ENCODE measurements at regions not wholly inside any gene's neighbourhood (a gene's known extent, or its start where the extent isn't known, plus 50 kb on each side); places are given as distances from the start of the nearest gene placed in this dataset.

GRCh38 chr14:100432652-100433427 lies 109.7 kb downstream of the SLC25A47 start:
- no peaks in the 10 kb centered on the region for H3K4me1 ChIP-seq (ENCODE audit: control insufficient read depth, low read length)
- no peaks in the 10 kb centered on the region for H3K36me3 ChIP-seq (ENCODE audit: control insufficient read depth, low read length)
- no peak overlapping the region for H3K27ac ChIP-seq (ENCODE audit: low read depth, low read length)
- no peaks in the 10 kb centered on the region for H3K9me3 ChIP-seq (ENCODE audit: control insufficient read depth, insufficient read depth, low read length)
- H3F3A ChIP-seq (ENCODE audit: control insufficient read depth, insufficient read depth), result no peaks in the 10 kb centered on the region
- no peaks in the 10 kb centered on the region for H3K79me2 ChIP-seq (ENCODE audit: control insufficient read depth, low read length)
- H3K27me3 ChIP-seq (ENCODE audit: control insufficient read depth, low read length), result no peaks in the 10 kb centered on the region; the same call in 1 of the 2 replicates
- no peak overlapping the region for H3K4me3 ChIP-seq (ENCODE audit: low read length)
- H4K20me1 ChIP-seq (ENCODE audit: control insufficient read depth, insufficient read depth, low read depth, low read length), result no peaks in the 10 kb centered on the region
- TF ChIP-seq, protein P1, sequence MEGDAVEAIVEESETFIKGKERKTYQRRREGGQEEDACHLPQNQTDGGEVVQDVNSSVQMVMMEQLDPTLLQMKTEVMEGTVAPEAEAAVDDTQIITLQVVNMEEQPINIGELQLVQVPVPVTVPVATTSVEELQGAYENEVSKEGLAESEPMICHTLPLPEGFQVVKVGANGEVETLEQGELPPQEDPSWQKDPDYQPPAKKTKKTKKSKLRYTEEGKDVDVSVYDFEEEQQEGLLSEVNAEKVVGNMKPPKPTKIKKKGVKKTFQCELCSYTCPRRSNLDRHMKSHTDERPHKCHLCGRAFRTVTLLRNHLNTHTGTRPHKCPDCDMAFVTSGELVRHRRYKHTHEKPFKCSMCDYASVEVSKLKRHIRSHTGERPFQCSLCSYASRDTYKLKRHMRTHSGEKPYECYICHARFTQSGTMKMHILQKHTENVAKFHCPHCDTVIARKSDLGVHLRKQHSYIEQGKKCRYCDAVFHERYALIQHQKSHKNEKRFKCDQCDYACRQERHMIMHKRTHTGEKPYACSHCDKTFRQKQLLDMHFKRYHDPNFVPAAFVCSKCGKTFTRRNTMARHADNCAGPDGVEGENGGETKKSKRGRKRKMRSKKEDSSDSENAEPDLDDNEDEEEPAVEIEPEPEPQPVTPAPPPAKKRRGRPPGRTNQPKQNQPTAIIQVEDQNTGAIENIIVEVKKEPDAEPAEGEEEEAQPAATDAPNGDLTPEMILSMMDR (IDR thresholded peaks at IDR 0.05; ENCODE audit: low read depth, low read length, poor library complexity, severe bottlenecking), result no peak
- no peak for TF ChIP-seq EZH2phosphoT487 (IDR thresholded peaks at IDR 0.05; ENCODE audit: borderline replicate concordance, low read length)
- H3K9me2 ChIP-seq (replicated peaks; ENCODE audit: control insufficient read depth, low read length), result no peaks in the 10 kb centered on the region
- no peak overlapping the region for H3K4me2 ChIP-seq (ENCODE audit: low read length)

- Histone ChIP-seq H3K4me3 (ENCODE audit: low read length) (no peak overlapping the region), H3K9me2 (replicated peaks; ENCODE audit: control insufficient read depth, low read length) (no peaks in the 10 kb centered on the region), H3F3A (ENCODE audit: control insufficient read depth, insufficient read depth) (no peaks in the 10 kb centered on the region), H3K27ac (ENCODE audit: low read depth, low read length) (no peak overlapping the region), H4K20me1 (ENCODE audit: control insufficient read depth, insufficient read depth, low read depth, low read length) (no peaks in the 10 kb centered on the region), H3K4me1 (ENCODE audit: control insufficient read depth, low read length) (no peaks in the 10 kb centered on the region), H3K79me2 (ENCODE audit: control insufficient read depth, low read length) (no peaks in the 10 kb centered on the region), H3K27me3 (ENCODE audit: control insufficient read depth, low read length) (no peaks in the 10 kb centered on the region; the same call in 1 of the 2 replicates), H3K4me2 (ENCODE audit: low read length) (no peak overlapping the region), H3K36me3 (ENCODE audit: control insufficient read depth, low read length) (no peaks in the 10 kb centered on the region), H3K9me3 (ENCODE audit: control insufficient read depth, insufficient read depth, low read length) (no peaks in the 10 kb centered on the region)
- TF ChIP-seq, protein P1 (IDR thresholded peaks at IDR 0.05; ENCODE audit: low read depth, low read length, poor library complexity, severe bottlenecking), result no peak
- TF ChIP-seq EZH2phosphoT487 (IDR thresholded peaks at IDR 0.05; ENCODE audit: borderline replicate concordance, low read length), result no peak
These were observed 110.3 kb downstream of the SLC25A47 start for GRCh38 chr14:100433428-100433814.

DNA sequence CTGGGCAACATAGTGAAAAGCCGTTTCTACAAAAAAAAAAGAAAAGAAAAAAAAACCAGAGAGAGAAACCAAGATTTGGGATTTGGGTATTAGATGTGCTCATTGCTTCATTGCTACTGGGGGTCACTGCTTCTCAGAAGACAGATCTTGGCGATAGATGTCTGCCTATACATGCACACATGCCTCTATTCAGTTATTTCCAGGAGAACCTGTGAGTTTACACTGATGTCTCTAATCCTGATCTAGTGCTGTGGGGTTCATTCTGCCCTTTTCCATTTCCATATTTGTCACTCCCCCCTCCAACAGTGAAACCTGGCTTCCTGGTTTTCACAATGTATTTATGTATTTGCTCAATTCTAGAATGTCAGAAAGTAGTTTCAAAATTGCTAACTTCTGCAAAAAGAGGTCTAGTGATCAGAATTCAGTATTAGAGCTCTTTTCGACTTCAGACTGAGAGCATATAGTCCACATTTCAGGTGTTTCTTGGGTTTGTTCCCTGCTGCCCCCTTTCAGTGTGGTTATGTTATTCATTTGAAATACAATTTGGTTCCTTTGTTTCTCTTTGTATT lies 111.0 kb downstream of the SLC25A47 start:
- Histone ChIP-seq H3K36me3 (ENCODE audit: control insufficient read depth, low read length) (no peaks in the 10 kb centered on the region), H3F3A (ENCODE audit: control insufficient read depth, insufficient read depth) (no peaks in the 10 kb centered on the region), H3K4me2 (ENCODE audit: low read length) (no peak overlapping the region), H3K27me3 (ENCODE audit: control insufficient read depth, low read length) (no peaks in the 10 kb centered on the region; the same call in 1 of the 2 replicates), H3K9me3 (ENCODE audit: control insufficient read depth, insufficient read depth, low read length) (no peaks in the 10 kb centered on the region), H3K79me2 (ENCODE audit: control insufficient read depth, low read length) (no peaks in the 10 kb centered on the region), H3K9me2 (replicated peaks; ENCODE audit: control insufficient read depth, low read length) (no peaks in the 10 kb centered on the region), H3K4me3 (ENCODE audit: low read length) (no peak overlapping the region), H3K4me1 (ENCODE audit: control insufficient read depth, low read length) (no peaks in the 10 kb centered on the region), H3K27ac (ENCODE audit: low read depth, low read length) (no peak overlapping the region), H4K20me1 (ENCODE audit: control insufficient read depth, insufficient read depth, low read depth, low read length) (no peaks in the 10 kb centered on the region)
- TF ChIP-seq, protein P1 (IDR thresholded peaks at IDR 0.05; ENCODE audit: low read depth, low read length, poor library complexity, severe bottlenecking), result no peak
- TF ChIP-seq EZH2phosphoT487 (IDR thresholded peaks at IDR 0.05; ENCODE audit: borderline replicate concordance, low read length), result no peak

Data from DOHH2 (cell line).